ENCODE measurements at regions not wholly inside any gene's neighbourhood (a gene's known extent, or its start where the extent isn't known, plus 50 kb on each side); places are given as distances from the start of the nearest gene placed in this dataset.

- no peak for TF ChIP-seq RELA (CRISPR knock-in tag; IDR thresholded peaks at IDR 0.05)
- TF ChIP-seq ZHX2 (IDR thresholded peaks at IDR 0.05; ENCODE audit: low read depth) = no peak
- no peak for TF ChIP-seq ZHX2 (CRISPR knock-in tag; IDR thresholded peaks at IDR 0.05; ENCODE audit: borderline replicate concordance)
- TF ChIP-seq PPARG (CRISPR knock-in tag; conservative IDR thresholded peaks at IDR 0.05) = peak; percentile 60; the same call in 1 of the 2 replicates
- no peak for TF ChIP-seq CCAR2 (optimal IDR thresholded peaks at IDR 0.05; ENCODE audit: low read depth, low read length)
- peak; percentile 72; the same call in 1 of the 2 replicates for TF ChIP-seq EHMT2 (IDR thresholded peaks at IDR 0.05; ENCODE audit: borderline replicate concordance, low read depth, low read length)
- no peak for TF ChIP-seq GABPA (IDR thresholded peaks at IDR 0.05; ENCODE audit: low read depth, low read length)
- peak; percentile 53; the same call in 1 of the 2 replicates for TF ChIP-seq GABPA (CRISPR knock-in tag; IDR thresholded peaks at IDR 0.05; ENCODE audit: low read depth)
- TF ChIP-seq SIN3B (IDR thresholded peaks at IDR 0.05; ENCODE audit: low read length) = no peak
- peak; percentile 81 for TF ChIP-seq TEAD3 (CRISPR knock-in tag; optimal IDR thresholded peaks at IDR 0.05; ENCODE audit: borderline replicate concordance)
- TF ChIP-seq U2AF1 (optimal IDR thresholded peaks at IDR 0.05; ENCODE audit: low read depth, low read length) = no peak
- no peak for TF ChIP-seq THAP9 (CRISPR knock-in tag; IDR thresholded peaks at IDR 0.05; ENCODE audit: borderline replicate concordance)
- TF ChIP-seq ZNF30 (CRISPR knock-in tag; IDR thresholded peaks at IDR 0.05) = no peak
- no peak for TF ChIP-seq ZNF274 (CRISPR knock-in tag; IDR thresholded peaks at IDR 0.05)
- TF ChIP-seq ZNF781 (CRISPR knock-in tag; IDR thresholded peaks at IDR 0.05; ENCODE audit: borderline replicate concordance, not compliant biosample characterization) = no peak
- TF ChIP-seq ZNF282 (IDR thresholded peaks at IDR 0.05; ENCODE audit: partially characterized antibody) = no peak
- peak; percentile 88 for TF ChIP-seq FOXO1 (CRISPR knock-in tag; IDR thresholded peaks at IDR 0.05)
- peak; percentile 19; the same call in 1 of the 2 replicates for TF ChIP-seq ERF (CRISPR knock-in tag; IDR thresholded peaks at IDR 0.05)
- no peak for TF ChIP-seq ZBTB1 (CRISPR knock-in tag; IDR thresholded peaks at IDR 0.05; ENCODE audit: borderline replicate concordance)
- TF ChIP-seq SCMH1 (CRISPR knock-in tag; IDR thresholded peaks at IDR 0.05; ENCODE audit: borderline replicate concordance) = no peak
- TF ChIP-seq CHD4 (IDR thresholded peaks at IDR 0.05; ENCODE audit: borderline replicate concordance, low read length) = no peak
- no peak for TF ChIP-seq WIZ (CRISPR knock-in tag; IDR thresholded peaks at IDR 0.05)
- TF ChIP-seq ATF7 (IDR thresholded peaks at IDR 0.05) = no peak
- TF ChIP-seq ATF7 (CRISPR knock-in tag; IDR thresholded peaks at IDR 0.05) = no peak
Measured at GRCh38 chr12:75635606-75636444, 124.4 kb upstream of the KRR1 start (continued).
